H1 (cell line): ENCODE measurements at regions not wholly inside any gene's neighbourhood (a gene's known extent, or its start where the extent isn't known, plus 50 kb on each side); places are given as distances from the start of the nearest gene placed in this dataset.

ENCODE experiments used
- CTCF ChIA-PET: fragments of 300-600 bp; sonication (Branson Sonifier 250); formaldehyde crosslinking; loops from one replicate; lab custom pipeline; 2021; ENCODE audit not compliant: partially characterized antibody; lab: Charles Lee
- POLR2A ChIA-PET: fragments of 300-600 bp; sonication (Branson Sonifier 250); formaldehyde crosslinking; loops from one replicate; lab custom pipeline; 2021; ENCODE audit warnings: inconsistent platforms; ENCODE audit not compliant: partially characterized antibody; lab: Charles Lee
- DNase-seq, 2 experiments: peaks; one replicate each; pipeline versions ENCODE4 v3.0.0 to v3.0.0-alpha.2; 2010 to 2022; ENCODE audit warnings: low spot score in 2 of 2, low read depth in 1 of 2, mixed read lengths in 1 of 2
- FAIRE-seq: peaks from 2 replicates; lab custom pipeline; 2011; peaks lifted over from hg19 to GRCh38; lab: Jason Lieb, UNC
- H2AFZ ChIP-seq: 2 replicates; pipeline ENCODE4 v1.8.1; 2012; ENCODE audit warnings: low read length, inconsistent platforms
- H2AK5ac ChIP-seq: 2 replicates; pipeline ENCODE4 v1.6.1; 2013; ENCODE audit warnings: low read depth, low read length
- H2BK120ac ChIP-seq: replicated peaks from 2 replicates; pipeline ENCODE3; 2013; ENCODE audit warnings: low read depth, low read length, inconsistent platforms
- H2BK12ac ChIP-seq: 2 replicates; pipeline ENCODE4 v1.6.1; 2013; ENCODE audit warnings: low read depth, low read length
- H2BK15ac ChIP-seq: 2 replicates; pipeline ENCODE4 v1.6.1; 2013; ENCODE audit warnings: low read length
- H2BK20ac ChIP-seq: 2 replicates; pipeline ENCODE4 v1.6.1; 2013; ENCODE audit warnings: low read length
- H2BK5ac ChIP-seq: 2 replicates; pipeline ENCODE4 v1.6.1; 2013; ENCODE audit warnings: low read depth, low read length
- H3K14ac ChIP-seq: 2 replicates; pipeline ENCODE4 v1.6.1; 2013; ENCODE audit warnings: inconsistent platforms; ENCODE audit not compliant: insufficient read length
- H3K18ac ChIP-seq: 2 replicates; pipeline ENCODE4 v1.6.1; 2013; ENCODE audit warnings: low read length; ENCODE audit errors: extremely low read depth
- H3K23ac ChIP-seq: 2 replicates; pipeline ENCODE4 v1.6.1; 2013; ENCODE audit warnings: inconsistent platforms; ENCODE audit not compliant: insufficient read length
- H3K23me2 ChIP-seq: 2 replicates; pipeline ENCODE4 v1.6.1; 2013; ENCODE audit warnings: low read depth, low read length
- H3K27ac ChIP-seq: 2 replicates; pipeline ENCODE4 v1.6.1; 2011; ENCODE audit warnings: low read depth, low read length, inconsistent platforms
- H3K27me3 ChIP-seq, 4 experiments: replicated peaks in 1 of 4; 1 replicate in 1 of 4; 2 replicates in 3 of 4; pipeline versions ENCODE4 v1.6.1 to v1.8.1; 2011 to 2013; ENCODE audit warnings: low read length in 3 of 4, mild to moderate bottlenecking in 3 of 4, inconsistent platforms in 2 of 4, mixed read lengths in 2 of 4, moderate library complexity in 1 of 4; ENCODE audit not compliant: control insufficient read depth in 3 of 4, insufficient read depth in 3 of 4; ENCODE audit errors: extremely low read depth in 1 of 4
- H3K36me3 ChIP-seq, 4 experiments: 2 replicates each; pipeline versions ENCODE4 v1.6.1 to v1.8.1; 2011 to 2013; ENCODE audit warnings: mild to moderate bottlenecking in 4 of 4, low read length in 3 of 4, moderate library complexity in 2 of 4, control low read depth in 1 of 4, inconsistent platforms in 1 of 4; ENCODE audit not compliant: insufficient read depth in 4 of 4, control insufficient read depth in 2 of 4
- H3K4ac ChIP-seq: replicated peaks from 2 replicates; pipeline ENCODE3; 2013; ENCODE audit warnings: low read length, low read depth, mixed read lengths, inconsistent platforms; ENCODE audit not compliant: insufficient read length
- H3K4me1 ChIP-seq, 4 experiments: replicated peaks in 1 of 4; 1 replicate in 1 of 4; 2 replicates in 3 of 4; pipeline versions ENCODE4 v1.6.1 to v1.8.1; 2011 to 2013; ENCODE audit warnings: low read length in 3 of 4, inconsistent platforms in 2 of 4, mixed read lengths in 1 of 4; ENCODE audit not compliant: insufficient read depth in 4 of 4, control insufficient read depth in 3 of 4
- H3K4me2 ChIP-seq, 2 experiments: 2 replicates each; pipeline versions ENCODE4 v1.6.1 to v1.8.1; 2011 to 2013; ENCODE audit warnings: low read depth in 2 of 2, low read length in 2 of 2, control low read depth in 1 of 2, inconsistent platforms in 1 of 2, mild to moderate bottlenecking in 1 of 2; ENCODE audit not compliant: insufficient read depth in 1 of 2
- H3K4me3 ChIP-seq, 4 experiments: fragments of 200-600, 300-600 bp in 1 of 4; sonication (generic), shearing (Covaris generic), sonication (Bioruptor Twin) in 1 of 4; 2 replicates each; pipeline versions ENCODE4 v1.5.1 to v1.8.1; 2011 to 2016; ENCODE audit warnings: low read length in 4 of 4, low read depth in 3 of 4, control low read depth in 2 of 4, inconsistent platforms in 2 of 4, mild to moderate bottlenecking in 2 of 4, mixed read lengths in 1 of 4, moderate library complexity in 1 of 4; ENCODE audit not compliant: insufficient read depth in 2 of 4; ENCODE audit errors: extremely low read depth in 1 of 4
- H3K56ac ChIP-seq: replicated peaks from 2 replicates; pipeline ENCODE3; 2013; ENCODE audit warnings: low read depth, mild to moderate bottlenecking, mixed read lengths, low read length, inconsistent platforms; ENCODE audit not compliant: insufficient read length
- H3K79me1 ChIP-seq: 2 replicates; pipeline ENCODE4 v1.6.1; 2013; ENCODE audit warnings: low read depth, low read length, control low read depth
- H3K79me2 ChIP-seq, 2 experiments: 2 replicates each; pipeline versions ENCODE4 v1.6.1 to v1.8.1; 2012 to 2013; ENCODE audit warnings: low read length in 2 of 2, mild to moderate bottlenecking in 2 of 2, inconsistent platforms in 1 of 2; ENCODE audit not compliant: insufficient read depth in 2 of 2, control insufficient read depth in 1 of 2
- H3K9ac ChIP-seq, 4 experiments: replicated peaks in 1 of 4; 1 replicate in 1 of 4; 2 replicates in 3 of 4; pipeline versions ENCODE4 v1.6.1 to v1.8.1; 2011 to 2013; ENCODE audit warnings: low read depth in 3 of 4, low read length in 3 of 4, control low read depth in 2 of 4, mild to moderate bottlenecking in 2 of 4, moderate library complexity in 2 of 4, inconsistent platforms in 1 of 4; ENCODE audit errors: extremely low read depth in 1 of 4
- H3K9me3 ChIP-seq, 2 experiments: 2 replicates each; pipeline versions ENCODE4 v1.6.1 to v1.8.1; 2012 to 2013; ENCODE audit warnings: mild to moderate bottlenecking in 2 of 2, moderate library complexity in 2 of 2, control low read depth in 1 of 2, inconsistent platforms in 1 of 2, low read depth in 1 of 2, low read length in 1 of 2, mixed read lengths in 1 of 2; ENCODE audit not compliant: insufficient read depth in 2 of 2
- H4K20me1 ChIP-seq, 2 experiments: replicated peaks in 1 of 2; 2 replicates each; pipeline versions ENCODE3 to v1.8.1; 2011 to 2013; ENCODE audit warnings: inconsistent platforms in 2 of 2, low read length in 2 of 2, mild to moderate bottlenecking in 1 of 2; ENCODE audit not compliant: insufficient read depth in 2 of 2, control insufficient read depth in 1 of 2
- H4K5ac ChIP-seq: 2 replicates; pipeline ENCODE4 v1.6.1; 2013; ENCODE audit warnings: low read length, low read depth, mixed read lengths, inconsistent platforms; ENCODE audit not compliant: insufficient read length
- H4K8ac ChIP-seq: 2 replicates; pipeline ENCODE4 v1.8.0; 2013; ENCODE audit warnings: mild to moderate bottlenecking, moderate library complexity, low read length, inconsistent platforms; ENCODE audit not compliant: insufficient read depth; ENCODE audit errors: extremely low read depth
- H4K91ac ChIP-seq: replicated peaks from 2 replicates; pipeline ENCODE3; 2013; ENCODE audit warnings: low read length, mixed read lengths, inconsistent platforms; ENCODE audit not compliant: insufficient read length
- CBX8 ChIP-seq: fragments of 300-800, 300-1000 bp; sonication (generic); IDR thresholded peaks from 2 replicates; pipeline ENCODE4 v1.7.1; 2016; ENCODE audit warnings: low read depth, low read length, borderline replicate concordance
- CEBPB ChIP-seq: IDR thresholded peaks from 2 replicates; pipeline ENCODE4 v1.6.1; 2012; ENCODE audit warnings: low read depth, low read length
- CHD2 ChIP-seq: IDR thresholded peaks from 2 replicates; pipeline ENCODE4 v1.6.1; 2012; ENCODE audit warnings: low read length, improper control_type of control experiment
- CREB1 ChIP-seq: IDR thresholded peaks from 2 replicates; pipeline ENCODE4 v1.6.1; 2012; ENCODE audit warnings: inconsistent platforms
- CTBP2 ChIP-seq: IDR thresholded peaks from 2 replicates; pipeline ENCODE4 v1.7.0; 2011; ENCODE audit warnings: borderline replicate concordance, mild to moderate bottlenecking, moderate library complexity, mixed read lengths, low read length; ENCODE audit not compliant: insufficient read depth, insufficient read length
- EGR1 ChIP-seq: IDR thresholded peaks from 2 replicates; pipeline ENCODE4 v1.6.1; 2011; ENCODE audit warnings: low read depth, low read length, borderline replicate concordance
- EZH2 ChIP-seq: fragments of 200-600 bp; sonication (generic); IDR thresholded peaks from 2 replicates; pipeline ENCODE4 v1.7.1; 2012; ENCODE audit warnings: low read depth, mild to moderate bottlenecking, moderate library complexity, low read length, inconsistent platforms; ENCODE audit not compliant: severe bottlenecking
- GABPA ChIP-seq: IDR thresholded peaks from 2 replicates; pipeline ENCODE4 v1.6.1; 2011; ENCODE audit warnings: mild to moderate bottlenecking, low read length, moderate library complexity, borderline replicate concordance; ENCODE audit not compliant: insufficient read depth
- NANOG ChIP-seq: IDR thresholded peaks from 2 replicates; pipeline ENCODE4 v1.6.1; 2011; ENCODE audit warnings: low read length, low read depth, mild to moderate bottlenecking, inconsistent platforms; ENCODE audit not compliant: insufficient read depth, poor library complexity, severe bottlenecking
- PHF8 ChIP-seq: fragments of 200-600 bp; sonication (generic); conservative IDR thresholded peaks from 2 replicates; pipeline ENCODE4 v1.7.1; 2012; ENCODE audit warnings: low read depth, mild to moderate bottlenecking, inconsistent platforms, low read length, moderate library complexity
- SP4 ChIP-seq: IDR thresholded peaks from 2 replicates; pipeline ENCODE4 v1.6.1; 2012; ENCODE audit warnings: low read length, inconsistent platforms
- SUZ12 ChIP-seq: fragments of 200-600 bp; sonication (generic); IDR thresholded peaks from 2 replicates; pipeline ENCODE4 v1.6.1; 2012; ENCODE audit warnings: mild to moderate bottlenecking, inconsistent platforms, low read length, moderate library complexity, mixed read lengths
- WGBS, 2 experiments: shearing (Covaris generic) in 1 of 2; methylation state at CpG; one replicate each; pipeline versions ENCODE4 v1.1.6 to v1.1.7; 2013 to 2015; ENCODE audit warnings: low lambda C conversion rate in 2 of 2, mixed read lengths in 2 of 2, inconsistent platforms in 1 of 2, low coverage in 1 of 2, missing lambda C conversion rate in 1 of 2; ENCODE audit not compliant: insufficient replicate concordance in 2 of 2, insufficient coverage in 1 of 2, insufficient read length in 1 of 2; ENCODE audit errors: extremely low coverage in 1 of 2, missing lambda C conversion rate in 1 of 2; 5-methylcytosine and 5-hydroxymethylcytosine counted together

GRCh38 chr3:81105789-81106488, 655.5 kb downstream of the GBE1 start:
- CTCF ChIA-PET, result no interaction called here
- Histone ChIP-seq H4K8ac (no peak overlapping the region), H3K79me1 (no peaks in the 10 kb centered on the region), H2BK15ac (no peak overlapping the region), H2BK20ac (no peak overlapping the region), H2AK5ac (no peak overlapping the region), H3K4ac (no peak overlapping the region), H3K36me3 (no peaks in the 10 kb centered on the region), H3K18ac (no peak overlapping the region), H3K14ac (no peak overlapping the region), H3K9me3 (no peaks in the 10 kb centered on the region), H2BK5ac (no peak overlapping the region), H3K23me2 (0 out of 2 replicates have a peak, but pooled peaks cover 1% of the 10 kb centered on the region), H3K27me3 (no peaks in the 10 kb centered on the region), H4K91ac (no peak overlapping the region), H3K4me2 (no peak overlapping the region), H3K4me3 (no peak overlapping the region), H3K79me2 (no peaks in the 10 kb centered on the region), H2BK12ac (no peak overlapping the region), H3K27ac (no peak overlapping the region), H3K23ac (no peak overlapping the region), H2BK120ac (no peak overlapping the region), H2AFZ (no peak overlapping the region), H3K9ac (no peak overlapping the region), H4K20me1 (no peaks in the 10 kb centered on the region), H3K4me1 (no peaks in the 10 kb centered on the region), H3K56ac (no peak overlapping the region), H4K5ac (no peak overlapping the region)
- DNase-seq, result no peak
- POLR2A ChIA-PET, result no interaction called here
- whole genome bisulfite sequencing, 2 experiments, result 87% methylated on average over 5 of the region's 5 CpGs; no CpG with 5 or more reads in 1 of the 2 experiments
- FAIRE-seq, result no peak
- TF ChIP-seq GABPA (no peak), SP4 (no peak), CHD2 (no peak), CREB1 (no peak), CTBP2 (no peak), SUZ12 (no peak), PHF8 (no peak), CEBPB (no peak), CBX8 (no peak), EZH2 (no peak), EGR1 (no peak), NANOG (no peak)
